ENCODE measurements at regions not wholly inside any gene's neighbourhood (a gene's known extent, or its start where the extent isn't known, plus 50 kb on each side); places are given as distances from the start of the nearest gene placed in this dataset.

DNA sequence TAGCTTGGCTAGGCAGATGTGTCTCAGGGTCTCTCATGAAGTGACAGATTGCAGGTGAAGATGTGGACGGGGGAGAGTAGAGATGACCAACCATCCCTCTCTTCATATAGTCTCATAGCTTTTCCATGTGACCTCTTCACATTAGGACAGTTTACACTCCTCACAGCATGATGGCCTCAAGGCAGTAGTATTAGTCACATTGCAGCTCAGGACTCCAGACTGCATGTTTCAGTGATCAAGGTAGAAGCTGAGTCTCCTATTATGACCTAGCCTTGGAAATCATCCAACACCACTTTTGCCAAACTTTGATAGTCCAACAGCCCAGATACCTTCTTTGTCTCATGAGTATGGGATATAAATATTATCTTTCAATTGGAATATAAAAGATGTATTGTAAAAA, 147.7 kb downstream of the GASK1B start:
- TF ChIP-seq, protein P1, sequence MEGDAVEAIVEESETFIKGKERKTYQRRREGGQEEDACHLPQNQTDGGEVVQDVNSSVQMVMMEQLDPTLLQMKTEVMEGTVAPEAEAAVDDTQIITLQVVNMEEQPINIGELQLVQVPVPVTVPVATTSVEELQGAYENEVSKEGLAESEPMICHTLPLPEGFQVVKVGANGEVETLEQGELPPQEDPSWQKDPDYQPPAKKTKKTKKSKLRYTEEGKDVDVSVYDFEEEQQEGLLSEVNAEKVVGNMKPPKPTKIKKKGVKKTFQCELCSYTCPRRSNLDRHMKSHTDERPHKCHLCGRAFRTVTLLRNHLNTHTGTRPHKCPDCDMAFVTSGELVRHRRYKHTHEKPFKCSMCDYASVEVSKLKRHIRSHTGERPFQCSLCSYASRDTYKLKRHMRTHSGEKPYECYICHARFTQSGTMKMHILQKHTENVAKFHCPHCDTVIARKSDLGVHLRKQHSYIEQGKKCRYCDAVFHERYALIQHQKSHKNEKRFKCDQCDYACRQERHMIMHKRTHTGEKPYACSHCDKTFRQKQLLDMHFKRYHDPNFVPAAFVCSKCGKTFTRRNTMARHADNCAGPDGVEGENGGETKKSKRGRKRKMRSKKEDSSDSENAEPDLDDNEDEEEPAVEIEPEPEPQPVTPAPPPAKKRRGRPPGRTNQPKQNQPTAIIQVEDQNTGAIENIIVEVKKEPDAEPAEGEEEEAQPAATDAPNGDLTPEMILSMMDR (IDR thresholded peaks at IDR 0.05; ENCODE audit: insufficient read depth, low read length, poor library complexity, severe bottlenecking): no peak
- Histone ChIP-seq H3K4me3 (replicated peaks; ENCODE audit: low read depth, low read length) (no peak overlapping the region), H3K27me3 (replicated peaks; ENCODE audit: control insufficient read depth, insufficient read depth, low read length) (no peaks in the 10 kb centered on the region), H3K36me3 (ENCODE audit: control insufficient read depth, insufficient read depth, low read length) (no peaks in the 10 kb centered on the region)
- DNase-seq (ENCODE audit: extremely low read depth, insufficient read length): no peak

GRCh38 chr4:158020734-158021346, 152.0 kb downstream of the GASK1B start:
- TF ChIP-seq, protein P1 (IDR thresholded peaks at IDR 0.05; ENCODE audit: insufficient read depth, low read length, poor library complexity, severe bottlenecking): no peak
- DNase-seq (ENCODE audit: extremely low read depth, insufficient read length): no peak

GRCh38 chr4:158020176-158020575, 152.6 kb downstream of the GASK1B start:
- TF ChIP-seq, protein P1 (IDR thresholded peaks at IDR 0.05; ENCODE audit: insufficient read depth, low read length, poor library complexity, severe bottlenecking): no peak
- DNase-seq (ENCODE audit: extremely low read depth, insufficient read length): no peak

More at GRCh38 chr4:158020734-158021346, 152.0 kb downstream of the GASK1B start:
- Histone ChIP-seq H3K36me3 (ENCODE audit: control insufficient read depth, insufficient read depth, low read length) (no peaks in the 10 kb centered on the region), H3K4me3 (replicated peaks; ENCODE audit: low read depth, low read length) (no peak overlapping the region), H3K27me3 (replicated peaks; ENCODE audit: control insufficient read depth, insufficient read depth, low read length) (no peaks in the 10 kb centered on the region)

DNA sequence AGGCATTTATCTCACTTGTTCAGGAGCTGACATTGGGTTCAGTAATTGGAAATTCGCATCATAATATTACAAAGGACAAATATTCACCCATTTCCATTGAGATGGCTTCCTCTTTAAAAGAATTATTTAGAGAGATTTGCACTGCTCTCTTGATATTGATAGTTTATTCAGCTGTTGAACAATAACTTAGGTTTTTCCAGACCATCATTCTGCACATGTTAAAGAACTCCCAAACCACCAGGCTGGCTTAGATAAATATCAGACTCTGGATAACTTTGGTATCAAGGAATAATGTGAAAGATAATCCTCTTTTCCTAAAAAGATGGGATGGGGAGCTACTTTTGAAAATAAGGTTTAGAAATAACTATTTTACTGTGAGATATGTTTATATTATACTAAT, 154.0 kb downstream of the GASK1B start:
- H3K4me3 ChIP-seq (replicated peaks; ENCODE audit: low read depth, low read length): no peak overlapping the region
- H3K27me3 ChIP-seq (replicated peaks; ENCODE audit: control insufficient read depth, insufficient read depth, low read length): no peaks in the 10 kb centered on the region
- no peaks in the 10 kb centered on the region for H3K36me3 ChIP-seq (ENCODE audit: control insufficient read depth, insufficient read depth, low read length)
- TF ChIP-seq, protein P1 (IDR thresholded peaks at IDR 0.05; ENCODE audit: insufficient read depth, low read length, poor library complexity, severe bottlenecking): no peak
- no peak for DNase-seq (ENCODE audit: extremely low read depth, insufficient read length)

More at GRCh38 chr4:158020176-158020575, 152.6 kb downstream of the GASK1B start:
- H3K36me3 ChIP-seq (ENCODE audit: control insufficient read depth, insufficient read depth, low read length): no peaks in the 10 kb centered on the region
- H3K27me3 ChIP-seq (replicated peaks; ENCODE audit: control insufficient read depth, insufficient read depth, low read length): no peaks in the 10 kb centered on the region
- H3K4me3 ChIP-seq (replicated peaks; ENCODE audit: low read depth, low read length): no peak overlapping the region

DNA sequence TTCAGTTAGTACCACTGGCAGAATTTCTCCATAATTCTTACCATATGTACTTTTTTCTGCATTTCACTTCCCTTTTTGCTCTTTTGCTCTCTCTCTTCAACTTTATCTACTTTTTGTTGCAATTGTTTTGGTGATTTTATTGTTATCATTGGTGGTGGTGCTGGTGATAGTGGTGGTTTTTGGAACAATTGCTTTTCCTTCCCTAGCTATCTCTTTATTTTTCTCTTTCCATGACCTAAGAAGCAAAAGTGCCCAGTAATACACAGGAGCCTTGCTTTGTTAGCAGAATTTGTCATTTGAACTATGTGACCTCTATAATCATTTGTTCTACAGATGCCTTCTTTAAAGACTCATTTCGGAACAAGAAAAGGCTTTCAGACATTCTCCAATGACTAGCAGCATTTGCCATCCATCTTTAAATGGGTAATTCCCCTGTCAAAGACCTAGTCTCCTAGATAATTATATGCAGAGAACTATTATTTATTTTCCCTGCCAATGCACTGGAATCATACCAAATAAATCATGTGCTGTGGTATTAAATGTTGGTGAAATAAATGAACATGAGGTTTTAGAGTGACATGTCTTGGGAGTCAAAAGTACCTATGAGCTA, 154.5 kb downstream of the GASK1B start:
- DNase-seq (ENCODE audit: extremely low read depth, insufficient read length): no peak
- TF ChIP-seq, protein P1 (IDR thresholded peaks at IDR 0.05; ENCODE audit: insufficient read depth, low read length, poor library complexity, severe bottlenecking): no peak
- H3K36me3 ChIP-seq (ENCODE audit: control insufficient read depth, insufficient read depth, low read length): no peaks in the 10 kb centered on the region
- no peaks in the 10 kb centered on the region for H3K27me3 ChIP-seq (replicated peaks; ENCODE audit: control insufficient read depth, insufficient read depth, low read length)
- H3K4me3 ChIP-seq (replicated peaks; ENCODE audit: low read depth, low read length): no peak overlapping the region
